A673 (cell line): ENCODE measurements at regions not wholly inside any gene's neighbourhood (a gene's known extent, or its start where the extent isn't known, plus 50 kb on each side); places are given as distances from the start of the nearest gene placed in this dataset.

ENCODE experiments used
- BruUV-seq: library from RNA; stranded (reverse); fragments of 400-500 nt; replicated peaks from 2 replicates; lab custom pipeline; 2021; lab: Mats Ljungman, UMichigan
- CTCF ChIA-PET: fragments of 300-600 bp; sonication (Branson Sonifier 250); formaldehyde crosslinking; loops from one replicate; lab custom pipeline; 2022; ENCODE audit warnings: antibody characterized with exemption; lab: Charles Lee
- POLR2A ChIA-PET: fragments of 300-600 bp; sonication (Branson Sonifier 250); formaldehyde crosslinking; loops from one replicate; lab custom pipeline; 2022; ENCODE audit warnings: antibody characterized with exemption; ENCODE audit not compliant: low non-redundant PET; lab: Charles Lee
- DNase-seq: peaks from one replicate; pipeline ENCODE4 v3.0.0-alpha.2; 2015; ENCODE audit warnings: low spot score
- H3K27ac ChIP-seq: fragments of 200-600 bp; sonication (generic); 2 replicates; pipeline ENCODE4 v1.5.1; 2016; ENCODE audit warnings: mixed run types, low read depth, mild to moderate bottlenecking, mixed read lengths, antibody characterized with exemption, low read length; ENCODE audit not compliant: poor library complexity, severe bottlenecking
- H3K27me3 ChIP-seq: fragments of 200-600 bp; sonication (generic); replicated peaks from 2 replicates; pipeline ENCODE4 v1.6.1; 2017; ENCODE audit warnings: mixed run types, low read depth, mild to moderate bottlenecking, mixed read lengths, antibody characterized with exemption, low read length; ENCODE audit not compliant: insufficient read depth, poor library complexity
- H3K36me3 ChIP-seq: fragments of 200-600 bp; sonication (generic); 2 replicates; pipeline ENCODE4 v1.6.1; 2016; ENCODE audit warnings: mixed run types, mild to moderate bottlenecking, mixed read lengths, antibody characterized with exemption, low read length; ENCODE audit not compliant: insufficient read depth, poor library complexity, severe bottlenecking
- H3K4me1 ChIP-seq: fragments of 200-600 bp; sonication (generic); 2 replicates; pipeline ENCODE4 v1.6.1; 2017; ENCODE audit warnings: mixed run types, mild to moderate bottlenecking, mixed read lengths, antibody characterized with exemption, low read length; ENCODE audit not compliant: insufficient read depth, poor library complexity, severe bottlenecking
- H3K4me3 ChIP-seq: fragments of 200-600 bp; sonication (generic); 2 replicates; pipeline ENCODE4 v1.5.1; 2016; ENCODE audit warnings: low read depth, mixed run types, mild to moderate bottlenecking, mixed read lengths, low read length; ENCODE audit not compliant: poor library complexity, severe bottlenecking
- H3K9me3 ChIP-seq: fragments of 200-600 bp; sonication (generic); 2 replicates; pipeline ENCODE4 v1.6.1; 2016; ENCODE audit warnings: mixed run types, low read depth, mild to moderate bottlenecking, mixed read lengths, antibody characterized with exemption, low read length; ENCODE audit not compliant: poor library complexity, severe bottlenecking
- CTCF ChIP-seq: fragments of 300-800, 200-600 bp; sonication (generic); conservative IDR thresholded peaks from 2 replicates; pipeline ENCODE4 v1.5.1; 2017; ENCODE audit warnings: low read depth, mild to moderate bottlenecking, antibody characterized with exemption, low read length, moderate library complexity, mixed read lengths
- EZH2 ChIP-seq: fragments of 200-600 bp; sonication (generic); IDR thresholded peaks from 2 replicates; pipeline ENCODE4 v1.6.1; 2017; ENCODE audit warnings: borderline replicate concordance, low read depth, mild to moderate bottlenecking, mixed read lengths, antibody characterized with exemption, low read length; ENCODE audit not compliant: poor library complexity, severe bottlenecking
- intact Hi-C: fragments of 100-400 bp; cut with micrococcal nuclease; formaldehyde crosslinking; loops from one replicate; pipeline ENCODE4 v1.10.0; 2022; ENCODE audit not compliant: unreplicated experiment

GRCh38 chr7:145152589-145152988 lies 316.7 kb upstream of the TPK1 start:
- BruUV-seq, result no TSS peak
- no peaks in the 10 kb centered on the region for H3K9me3 ChIP-seq
- no peak for DNase-seq

GRCh38 chr7:145151676-145152075 lies 315.8 kb upstream of the TPK1 start:
- no peak for TF ChIP-seq CTCF
- TF ChIP-seq EZH2, result no peak
- intact Hi-C loops, result no loop called here
- Histone ChIP-seq H3K27ac (no peak overlapping the region), H3K36me3 (no peaks in the 10 kb centered on the region), H3K4me1 (no peaks in the 10 kb centered on the region), H3K9me3 (no peaks in the 10 kb centered on the region), H3K4me3 (no peak overlapping the region), H3K27me3 (no peaks in the 10 kb centered on the region)
- no peak for DNase-seq
- no TSS peak for BruUV-seq
- ChIA-PET CTCF (no interaction called here), POLR2A (no interaction called here)

More at GRCh38 chr7:145152589-145152988, 316.7 kb upstream of the TPK1 start:
- Histone ChIP-seq H3K27ac (no peak overlapping the region), H3K27me3 (no peaks in the 10 kb centered on the region), H3K4me3 (no peak overlapping the region), H3K36me3 (no peaks in the 10 kb centered on the region), H3K4me1 (peaks cover 6% of the 10 kb centered on the region)
- no peak for TF ChIP-seq EZH2
- no peak for TF ChIP-seq CTCF
- CTCF ChIA-PET, result no interaction called here
- POLR2A ChIA-PET, result no interaction called here
- intact Hi-C loops, result no loop called here

- Histone ChIP-seq H3K36me3 (no peaks in the 10 kb centered on the region), H3K4me1 (no peaks in the 10 kb centered on the region), H3K9me3 (no peaks in the 10 kb centered on the region), H3K4me3 (no peak overlapping the region), H3K27me3 (no peaks in the 10 kb centered on the region), H3K27ac (no peak overlapping the region)
- TF ChIP-seq EZH2, result no peak
- no peak for TF ChIP-seq CTCF
- intact Hi-C loops, result no loop called here
- CTCF ChIA-PET, result no interaction called here
- no peak for DNase-seq
- BruUV-seq, result no TSS peak
- POLR2A ChIA-PET, result no interaction called here
Measured at GRCh38 chr7:145147865-145148264, 312.0 kb upstream of the TPK1 start.
